ENCODE measurements at regions not wholly inside any gene's neighbourhood (a gene's known extent, or its start where the extent isn't known, plus 50 kb on each side); places are given as distances from the start of the nearest gene placed in this dataset.

- TF ChIP-seq ZBTB33 (IDR thresholded peaks at IDR 0.05): no peak
- TF ChIP-seq FOS (IDR thresholded peaks at IDR 0.05; ENCODE audit: borderline replicate concordance, extremely low read depth, insufficient read length): no peak
Measured at GRCh38 chr10:58886406-58886805, 290.0 kb upstream of the PHYHIPL start.

Measured in GM12878 (cell line).